H1 (cell line): ENCODE measurements at regions not wholly inside any gene's neighbourhood (a gene's known extent, or its start where the extent isn't known, plus 50 kb on each side); places are given as distances from the start of the nearest gene placed in this dataset.

Experiments
- CTCF ChIA-PET: fragments of 300-600 bp; sonication (Branson Sonifier 250); formaldehyde crosslinking; loops from one replicate; lab custom pipeline; 2021; ENCODE audit not compliant: partially characterized antibody; lab: Charles Lee
- POLR2A ChIA-PET: fragments of 300-600 bp; sonication (Branson Sonifier 250); formaldehyde crosslinking; loops from one replicate; lab custom pipeline; 2021; ENCODE audit warnings: inconsistent platforms; ENCODE audit not compliant: partially characterized antibody; lab: Charles Lee
- DNase-seq, 2 experiments: peaks; one replicate each; pipeline versions ENCODE4 v3.0.0 to v3.0.0-alpha.2; 2010 to 2022; ENCODE audit warnings: low spot score in 2 of 2, low read depth in 1 of 2, mixed read lengths in 1 of 2
- FAIRE-seq: peaks from 2 replicates; lab custom pipeline; 2011; peaks lifted over from hg19 to GRCh38; lab: Jason Lieb, UNC
- H2AFZ ChIP-seq: 2 replicates; pipeline ENCODE4 v1.8.1; 2012; ENCODE audit warnings: low read length, inconsistent platforms
- H2AK5ac ChIP-seq: 2 replicates; pipeline ENCODE4 v1.6.1; 2013; ENCODE audit warnings: low read depth, low read length
- H2BK120ac ChIP-seq: replicated peaks from 2 replicates; pipeline ENCODE3; 2013; ENCODE audit warnings: low read depth, low read length, inconsistent platforms
- H2BK12ac ChIP-seq: 2 replicates; pipeline ENCODE4 v1.6.1; 2013; ENCODE audit warnings: low read depth, low read length
- H2BK15ac ChIP-seq: 2 replicates; pipeline ENCODE4 v1.6.1; 2013; ENCODE audit warnings: low read length
- H2BK20ac ChIP-seq: 2 replicates; pipeline ENCODE4 v1.6.1; 2013; ENCODE audit warnings: low read length
- H2BK5ac ChIP-seq: 2 replicates; pipeline ENCODE4 v1.6.1; 2013; ENCODE audit warnings: low read depth, low read length
- H3K14ac ChIP-seq: 2 replicates; pipeline ENCODE4 v1.6.1; 2013; ENCODE audit warnings: inconsistent platforms; ENCODE audit not compliant: insufficient read length
- H3K18ac ChIP-seq: 2 replicates; pipeline ENCODE4 v1.6.1; 2013; ENCODE audit warnings: low read length; ENCODE audit errors: extremely low read depth
- H3K23ac ChIP-seq: 2 replicates; pipeline ENCODE4 v1.6.1; 2013; ENCODE audit warnings: inconsistent platforms; ENCODE audit not compliant: insufficient read length
- H3K23me2 ChIP-seq: 2 replicates; pipeline ENCODE4 v1.6.1; 2013; ENCODE audit warnings: low read depth, low read length
- H3K27ac ChIP-seq: 2 replicates; pipeline ENCODE4 v1.6.1; 2011; ENCODE audit warnings: low read depth, low read length, inconsistent platforms
- H3K27me3 ChIP-seq, 4 experiments: replicated peaks in 1 of 4; 1 replicate in 1 of 4; 2 replicates in 3 of 4; pipeline versions ENCODE4 v1.6.1 to v1.8.1; 2011 to 2013; ENCODE audit warnings: low read length in 3 of 4, mild to moderate bottlenecking in 3 of 4, inconsistent platforms in 2 of 4, mixed read lengths in 2 of 4, moderate library complexity in 1 of 4; ENCODE audit not compliant: control insufficient read depth in 3 of 4, insufficient read depth in 3 of 4; ENCODE audit errors: extremely low read depth in 1 of 4
- H3K36me3 ChIP-seq, 4 experiments: 2 replicates each; pipeline versions ENCODE4 v1.6.1 to v1.8.1; 2011 to 2013; ENCODE audit warnings: mild to moderate bottlenecking in 4 of 4, low read length in 3 of 4, moderate library complexity in 2 of 4, control low read depth in 1 of 4, inconsistent platforms in 1 of 4; ENCODE audit not compliant: insufficient read depth in 4 of 4, control insufficient read depth in 2 of 4
- H3K4ac ChIP-seq: replicated peaks from 2 replicates; pipeline ENCODE3; 2013; ENCODE audit warnings: low read length, low read depth, mixed read lengths, inconsistent platforms; ENCODE audit not compliant: insufficient read length
- H3K4me1 ChIP-seq, 4 experiments: replicated peaks in 1 of 4; 1 replicate in 1 of 4; 2 replicates in 3 of 4; pipeline versions ENCODE4 v1.6.1 to v1.8.1; 2011 to 2013; ENCODE audit warnings: low read length in 3 of 4, inconsistent platforms in 2 of 4, mixed read lengths in 1 of 4; ENCODE audit not compliant: insufficient read depth in 4 of 4, control insufficient read depth in 3 of 4
- H3K4me2 ChIP-seq, 2 experiments: 2 replicates each; pipeline versions ENCODE4 v1.6.1 to v1.8.1; 2011 to 2013; ENCODE audit warnings: low read depth in 2 of 2, low read length in 2 of 2, control low read depth in 1 of 2, inconsistent platforms in 1 of 2, mild to moderate bottlenecking in 1 of 2; ENCODE audit not compliant: insufficient read depth in 1 of 2
- H3K4me3 ChIP-seq, 4 experiments: fragments of 200-600, 300-600 bp in 1 of 4; sonication (generic), shearing (Covaris generic), sonication (Bioruptor Twin) in 1 of 4; 2 replicates each; pipeline versions ENCODE4 v1.5.1 to v1.8.1; 2011 to 2016; ENCODE audit warnings: low read length in 4 of 4, low read depth in 3 of 4, control low read depth in 2 of 4, inconsistent platforms in 2 of 4, mild to moderate bottlenecking in 2 of 4, mixed read lengths in 1 of 4, moderate library complexity in 1 of 4; ENCODE audit not compliant: insufficient read depth in 2 of 4; ENCODE audit errors: extremely low read depth in 1 of 4
- H3K56ac ChIP-seq: replicated peaks from 2 replicates; pipeline ENCODE3; 2013; ENCODE audit warnings: low read depth, mild to moderate bottlenecking, mixed read lengths, low read length, inconsistent platforms; ENCODE audit not compliant: insufficient read length
- H3K79me1 ChIP-seq: 2 replicates; pipeline ENCODE4 v1.6.1; 2013; ENCODE audit warnings: low read depth, low read length, control low read depth
- H3K79me2 ChIP-seq, 2 experiments: 2 replicates each; pipeline versions ENCODE4 v1.6.1 to v1.8.1; 2012 to 2013; ENCODE audit warnings: low read length in 2 of 2, mild to moderate bottlenecking in 2 of 2, inconsistent platforms in 1 of 2; ENCODE audit not compliant: insufficient read depth in 2 of 2, control insufficient read depth in 1 of 2
- H3K9ac ChIP-seq, 4 experiments: replicated peaks in 1 of 4; 1 replicate in 1 of 4; 2 replicates in 3 of 4; pipeline versions ENCODE4 v1.6.1 to v1.8.1; 2011 to 2013; ENCODE audit warnings: low read depth in 3 of 4, low read length in 3 of 4, control low read depth in 2 of 4, mild to moderate bottlenecking in 2 of 4, moderate library complexity in 2 of 4, inconsistent platforms in 1 of 4; ENCODE audit errors: extremely low read depth in 1 of 4
- H3K9me3 ChIP-seq, 2 experiments: 2 replicates each; pipeline versions ENCODE4 v1.6.1 to v1.8.1; 2012 to 2013; ENCODE audit warnings: mild to moderate bottlenecking in 2 of 2, moderate library complexity in 2 of 2, control low read depth in 1 of 2, inconsistent platforms in 1 of 2, low read depth in 1 of 2, low read length in 1 of 2, mixed read lengths in 1 of 2; ENCODE audit not compliant: insufficient read depth in 2 of 2
- H4K20me1 ChIP-seq, 2 experiments: replicated peaks in 1 of 2; 2 replicates each; pipeline versions ENCODE3 to v1.8.1; 2011 to 2013; ENCODE audit warnings: inconsistent platforms in 2 of 2, low read length in 2 of 2, mild to moderate bottlenecking in 1 of 2; ENCODE audit not compliant: insufficient read depth in 2 of 2, control insufficient read depth in 1 of 2
- H4K5ac ChIP-seq: 2 replicates; pipeline ENCODE4 v1.6.1; 2013; ENCODE audit warnings: low read length, low read depth, mixed read lengths, inconsistent platforms; ENCODE audit not compliant: insufficient read length
- H4K8ac ChIP-seq: 2 replicates; pipeline ENCODE4 v1.8.0; 2013; ENCODE audit warnings: mild to moderate bottlenecking, moderate library complexity, low read length, inconsistent platforms; ENCODE audit not compliant: insufficient read depth; ENCODE audit errors: extremely low read depth
- H4K91ac ChIP-seq: replicated peaks from 2 replicates; pipeline ENCODE3; 2013; ENCODE audit warnings: low read length, mixed read lengths, inconsistent platforms; ENCODE audit not compliant: insufficient read length
- CTCF ChIP-seq, 3 experiments: IDR thresholded peaks; 1 replicate in 2 of 3; 2 replicates in 1 of 3; pipeline versions ENCODE4 v1.5.1 to v1.6.1; 2011; ENCODE audit warnings: low read length in 3 of 3, mild to moderate bottlenecking in 3 of 3, inconsistent platforms in 2 of 3, low read depth in 1 of 3, moderate library complexity in 1 of 3; ENCODE audit not compliant: insufficient read depth in 1 of 3; ENCODE audit errors: control extremely low read depth in 1 of 3
- GTF2F1 ChIP-seq: IDR thresholded peaks from 2 replicates; pipeline ENCODE4 v1.6.1; 2012; ENCODE audit warnings: low read depth, low read length, improper control_type of control experiment, borderline replicate concordance
- JUND ChIP-seq: IDR thresholded peaks from 2 replicates; pipeline ENCODE4 v1.6.1; 2011; ENCODE audit warnings: mild to moderate bottlenecking, improper control_type of control experiment, low read length
- KDM4A ChIP-seq: IDR thresholded peaks from one replicate; pipeline ENCODE4 v1.7.1; 2012; ENCODE audit warnings: low read depth, mild to moderate bottlenecking, moderate library complexity, low read length, inconsistent platforms; ENCODE audit not compliant: severe bottlenecking
- RAD21 ChIP-seq, 2 experiments: IDR thresholded peaks in 1 of 2; conservative IDR thresholded peaks in 1 of 2; 2 replicates each; pipeline ENCODE4 v1.6.1; 2011; ENCODE audit warnings: low read depth in 2 of 2, low read length in 2 of 2, improper control_type of control experiment in 1 of 2, inconsistent platforms in 1 of 2, mild to moderate bottlenecking in 1 of 2, moderate library complexity in 1 of 2

- Histone ChIP-seq H3K9me3 (no peaks in the 10 kb centered on the region), H2BK20ac (no peak overlapping the region), H4K5ac (no peak overlapping the region), H3K18ac (no peak overlapping the region), H3K27ac (no peak overlapping the region), H3K23me2 (no peaks in the 10 kb centered on the region), H4K8ac (no peak overlapping the region), H3K4me3 (no peak overlapping the region), H3K56ac (no peak overlapping the region), H2BK15ac (no peak overlapping the region), H3K4me2 (no peak overlapping the region), H2AK5ac (no peak overlapping the region), H2BK12ac (no peak overlapping the region), H3K36me3 (no peaks in the 10 kb centered on the region), H3K4me1 (no peaks in the 10 kb centered on the region), H2BK5ac (no peak overlapping the region), H3K14ac (no peak overlapping the region), H3K79me1 (no peaks in the 10 kb centered on the region), H4K20me1 (no peaks in the 10 kb centered on the region), H3K23ac (no peak overlapping the region), H2BK120ac (no peak overlapping the region), H3K9ac (no peak overlapping the region), H2AFZ (no peak overlapping the region), H4K91ac (no peak overlapping the region), H3K4ac (no peak overlapping the region), H3K79me2 (no peaks in the 10 kb centered on the region), H3K27me3 (no peaks in the 10 kb centered on the region)
- peak in 2 of 3 experiments; percentile 5 to 15; a peak in 1 of 4 replicates for TF ChIP-seq CTCF (IDR thresholded peaks at IDR 0.05; ENCODE audit: control extremely low read depth in 1 of 3, insufficient read depth in 1 of 3, low read depth in 1 of 3, low read length in 3 of 3)
- peak in 1 of 2 experiments; percentile 22; a peak in 1 of 4 replicates for TF ChIP-seq RAD21 (IDR thresholded peaks at IDR 0.05 in 1 of 2, conservative IDR thresholded peaks at IDR 0.05 in 1 of 2; ENCODE audit: low read depth in 2 of 2, low read length in 2 of 2)
- no peak for TF ChIP-seq JUND
- TF ChIP-seq GTF2F1, result no peak
- TF ChIP-seq KDM4A, result no peak
- ChIA-PET CTCF (interaction anchor here (1.0 to 1.6 kb wide), 5 partner anchors 11 to 125 kb away, joined by 3 to 7 read pairs (median 4); no protein-coding TSS in a partner anchor), POLR2A (no interaction called here)
- DNase-seq (no peak), FAIRE-seq (no peak)
Measured at GRCh38 chr4:121535351-121535750, 154.5 kb upstream of the QRFPR start.
